ENCODE measurements at regions not wholly inside any gene's neighbourhood (a gene's known extent, or its start where the extent isn't known, plus 50 kb on each side); places are given as distances from the start of the nearest gene placed in this dataset.
"Not testable (repeated sequence)": the region's sequence is repeated elsewhere in the genome, so short reads cannot be mapped to it uniquely, and the experiment has no call there.

DNA sequence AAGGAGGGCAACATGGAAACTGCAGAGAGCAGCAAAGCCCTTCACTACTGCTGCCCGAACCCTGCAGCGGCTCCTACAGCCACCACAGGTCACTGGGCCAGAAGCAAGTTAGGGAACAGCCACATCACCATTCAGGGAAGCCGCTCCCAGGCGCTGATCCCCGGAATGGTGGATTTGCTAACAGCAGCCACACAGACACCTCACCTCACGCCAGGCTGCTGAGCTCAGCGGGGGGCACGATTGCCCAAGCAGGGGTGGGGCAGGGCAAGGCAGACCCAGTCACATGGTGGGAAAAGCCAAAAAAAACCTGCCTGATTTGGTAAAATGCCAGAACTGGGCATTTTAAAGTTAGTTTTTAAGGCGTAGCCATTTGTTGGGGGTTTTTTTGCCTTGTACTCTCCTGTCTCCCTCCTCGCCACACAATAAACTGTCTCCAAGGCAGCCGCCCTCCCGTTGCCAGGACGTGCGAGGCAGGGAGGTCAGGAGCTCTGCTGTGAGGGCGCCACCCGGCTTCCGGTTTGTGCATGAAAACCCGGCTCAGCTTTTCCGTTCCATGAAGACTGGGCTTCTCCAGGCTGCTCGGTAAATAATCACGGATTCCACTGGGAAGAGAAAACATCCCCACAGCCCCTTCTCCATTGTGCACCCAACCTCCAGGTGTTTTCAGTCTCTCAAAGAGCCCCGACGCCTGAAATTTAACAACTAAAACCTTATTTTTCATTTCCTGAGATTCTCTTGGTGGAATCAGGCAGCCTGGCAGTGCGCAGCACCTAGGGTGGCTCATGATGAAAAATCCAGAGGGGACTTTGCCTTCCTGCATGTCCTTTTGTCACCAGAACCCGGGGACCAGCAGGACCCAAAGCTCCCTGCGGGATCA is 453.5 kb downstream of the PREX1 start:
- H3K9ac ChIP-seq (ENCODE audit: control insufficient read depth, insufficient read depth, low read length); H3K36me3 ChIP-seq (ENCODE audit: control insufficient read depth in 2 of 2, insufficient read depth in 2 of 2, low read length in 1 of 2); in situ Hi-C loops (cut with MboI); H3K4me3 ChIP-seq; DNase-seq (ENCODE audit: low read depth, low spot score); H3K9me3 ChIP-seq (replicated peaks; ENCODE audit: control insufficient read depth, insufficient read depth, low read length); H3K27me3 ChIP-seq (replicated peaks in 1 of 2; ENCODE audit: control insufficient read depth in 2 of 2, insufficient read depth in 2 of 2, low read length in 1 of 2); H3K27ac ChIP-seq (ENCODE audit: control insufficient read depth, insufficient read depth); H3K4me1 ChIP-seq (ENCODE audit: control insufficient read depth, insufficient read depth, low read length); FAIRE-seq; H3K4me2 ChIP-seq (ENCODE audit: control insufficient read depth, insufficient read depth); BruUV-seq (replicated peaks); H2AFZ ChIP-seq (ENCODE audit: control insufficient read depth, low read depth, low read length); intact Hi-C loops (cut with micrococcal nuclease; ENCODE audit: unreplicated experiment); H4K20me1 ChIP-seq (ENCODE audit: control insufficient read depth, insufficient read depth); H3K79me2 ChIP-seq (ENCODE audit: control insufficient read depth, insufficient read depth, low read length): not testable (repeated sequence)
- ChIA-PET POLR2A (interaction anchor here (1.3 kb wide), 1 partner anchor 10 kb away, joined by 3 read pairs; no protein-coding TSS in a partner anchor), SMC1A (ENCODE audit: uncharacterized antibody, unreplicated experiment) (interaction anchor here (1.0 kb wide), 1 partner anchor 36 kb away, joined by 3 read pairs; no protein-coding TSS in a partner anchor), RAD21 (ENCODE audit: unreplicated experiment) (interaction anchor here (0.8 kb wide), 1 partner anchor 36 kb away, joined by 3 read pairs; no protein-coding TSS in a partner anchor), CTCF (interaction anchor here (0.9 to 1.4 kb wide), 2 partner anchors 16 to 35 kb away, joined by 3 to 4 read pairs; no protein-coding TSS in a partner anchor)
- WGBS (ENCODE audit: insufficient coverage, insufficient replicate concordance, low lambda C conversion rate, missing lambda C conversion rate): 35% methylated on average over 26 of the region's 26 CpGs
- ATAC-seq: peak; percentile 55
- TF ChIP-seq, protein P1, sequence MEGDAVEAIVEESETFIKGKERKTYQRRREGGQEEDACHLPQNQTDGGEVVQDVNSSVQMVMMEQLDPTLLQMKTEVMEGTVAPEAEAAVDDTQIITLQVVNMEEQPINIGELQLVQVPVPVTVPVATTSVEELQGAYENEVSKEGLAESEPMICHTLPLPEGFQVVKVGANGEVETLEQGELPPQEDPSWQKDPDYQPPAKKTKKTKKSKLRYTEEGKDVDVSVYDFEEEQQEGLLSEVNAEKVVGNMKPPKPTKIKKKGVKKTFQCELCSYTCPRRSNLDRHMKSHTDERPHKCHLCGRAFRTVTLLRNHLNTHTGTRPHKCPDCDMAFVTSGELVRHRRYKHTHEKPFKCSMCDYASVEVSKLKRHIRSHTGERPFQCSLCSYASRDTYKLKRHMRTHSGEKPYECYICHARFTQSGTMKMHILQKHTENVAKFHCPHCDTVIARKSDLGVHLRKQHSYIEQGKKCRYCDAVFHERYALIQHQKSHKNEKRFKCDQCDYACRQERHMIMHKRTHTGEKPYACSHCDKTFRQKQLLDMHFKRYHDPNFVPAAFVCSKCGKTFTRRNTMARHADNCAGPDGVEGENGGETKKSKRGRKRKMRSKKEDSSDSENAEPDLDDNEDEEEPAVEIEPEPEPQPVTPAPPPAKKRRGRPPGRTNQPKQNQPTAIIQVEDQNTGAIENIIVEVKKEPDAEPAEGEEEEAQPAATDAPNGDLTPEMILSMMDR (IDR thresholded peaks at IDR 0.05 in 2 of 3, conservative IDR thresholded peaks at IDR 0.05 in 1 of 3; ENCODE audit: control insufficient read depth in 2 of 3, extremely low read depth in 1 of 3, insufficient read depth in 1 of 3, low read depth in 3 of 3, low read length in 3 of 3): peak in 1 of 3 experiments; percentile 20; a peak in 2 of 6 replicates
- 0 out of 2 replicates have a peak, but pooled peaks have one; percentile 13 for TF ChIP-seq RAD21 (IDR thresholded peaks at IDR 0.05; ENCODE audit: insufficient read depth, low read depth, low read length)

DNA sequence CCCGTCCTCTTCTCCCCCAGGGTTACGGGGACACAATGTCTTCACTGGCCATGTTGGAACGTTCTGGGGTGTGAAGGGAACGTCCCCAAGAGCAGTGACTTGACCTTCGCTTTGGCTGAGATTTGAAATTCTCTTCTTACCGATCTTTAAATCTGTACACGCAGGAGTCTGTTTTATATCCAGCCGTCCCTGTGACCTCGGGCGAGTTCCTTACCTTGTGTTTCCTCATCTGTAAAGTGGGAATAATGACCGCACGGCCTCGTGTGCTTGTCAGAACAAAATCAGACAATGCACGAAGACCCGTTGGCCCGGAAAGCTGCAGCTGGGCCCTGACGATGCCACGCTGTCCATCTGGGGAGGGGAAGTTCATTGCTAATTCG is 454.3 kb downstream of the PREX1 start:
- WGBS (ENCODE audit: insufficient coverage, insufficient replicate concordance, low lambda C conversion rate, missing lambda C conversion rate): 76% methylated on average over 19 of the region's 19 CpGs
- no TSS peak for BruUV-seq (replicated peaks)
- ATAC-seq: no peak
- RAD21 ChIA-PET (ENCODE audit: unreplicated experiment): interaction anchor here (0.8 kb wide), 1 partner anchor 247 kb away, joined by 3 read pairs; no protein-coding TSS in a partner anchor
- Histone ChIP-seq H3K4me2 (ENCODE audit: control insufficient read depth, insufficient read depth) (no peak overlapping the region), H2AFZ (ENCODE audit: control insufficient read depth, low read depth, low read length) (no peak overlapping the region), H3K36me3 (ENCODE audit: control insufficient read depth in 2 of 2, insufficient read depth in 2 of 2, low read length in 1 of 2) (no peaks in the 10 kb centered on the region), H3K9me3 (replicated peaks; ENCODE audit: control insufficient read depth, insufficient read depth, low read length) (no peaks in the 10 kb centered on the region), H3K4me1 (ENCODE audit: control insufficient read depth, insufficient read depth, low read length) (peaks cover 5% of the 10 kb centered on the region; the same call in 1 of the 2 replicates), H3K9ac (ENCODE audit: control insufficient read depth, insufficient read depth, low read length) (no peak overlapping the region), H4K20me1 (ENCODE audit: control insufficient read depth, insufficient read depth) (no peaks in the 10 kb centered on the region), H3K27ac (ENCODE audit: control insufficient read depth, insufficient read depth) (no peak overlapping the region), H3K27me3 (replicated peaks in 1 of 2; ENCODE audit: control insufficient read depth in 2 of 2, insufficient read depth in 2 of 2, low read length in 1 of 2) (no peaks in the 10 kb centered on the region), H3K4me3 (no peak overlapping the region), H3K79me2 (ENCODE audit: control insufficient read depth, insufficient read depth, low read length) (no peaks in the 10 kb centered on the region)
- DNase-seq (ENCODE audit: low read depth, low spot score): no peak
- SMC1A ChIA-PET (ENCODE audit: uncharacterized antibody, unreplicated experiment): no interaction called here
- intact Hi-C loops (cut with micrococcal nuclease; ENCODE audit: unreplicated experiment): no loop called here
- POLR2A ChIA-PET: interaction anchor here (1.3 kb wide), 1 partner anchor 9 kb away, joined by 3 read pairs; no protein-coding TSS in a partner anchor
- in situ Hi-C loops (cut with MboI): no loop called here
- no peak for FAIRE-seq
- CTCF ChIA-PET: no interaction called here
- TF ChIP-seq BHLHE40 (IDR thresholded peaks at IDR 0.05; ENCODE audit: borderline replicate concordance in 1 of 2, low read depth in 2 of 2, low read length in 1 of 2) (no peak), CREB1 (IDR thresholded peaks at IDR 0.05; ENCODE audit: low read depth) (no peak), CHD1 (IDR thresholded peaks at IDR 0.05; ENCODE audit: low read depth, low read length) (no peak), SUZ12 (IDR thresholded peaks at IDR 0.05; ENCODE audit: unreplicated experiment) (no peak)
- TF ChIP-seq, protein P2, sequence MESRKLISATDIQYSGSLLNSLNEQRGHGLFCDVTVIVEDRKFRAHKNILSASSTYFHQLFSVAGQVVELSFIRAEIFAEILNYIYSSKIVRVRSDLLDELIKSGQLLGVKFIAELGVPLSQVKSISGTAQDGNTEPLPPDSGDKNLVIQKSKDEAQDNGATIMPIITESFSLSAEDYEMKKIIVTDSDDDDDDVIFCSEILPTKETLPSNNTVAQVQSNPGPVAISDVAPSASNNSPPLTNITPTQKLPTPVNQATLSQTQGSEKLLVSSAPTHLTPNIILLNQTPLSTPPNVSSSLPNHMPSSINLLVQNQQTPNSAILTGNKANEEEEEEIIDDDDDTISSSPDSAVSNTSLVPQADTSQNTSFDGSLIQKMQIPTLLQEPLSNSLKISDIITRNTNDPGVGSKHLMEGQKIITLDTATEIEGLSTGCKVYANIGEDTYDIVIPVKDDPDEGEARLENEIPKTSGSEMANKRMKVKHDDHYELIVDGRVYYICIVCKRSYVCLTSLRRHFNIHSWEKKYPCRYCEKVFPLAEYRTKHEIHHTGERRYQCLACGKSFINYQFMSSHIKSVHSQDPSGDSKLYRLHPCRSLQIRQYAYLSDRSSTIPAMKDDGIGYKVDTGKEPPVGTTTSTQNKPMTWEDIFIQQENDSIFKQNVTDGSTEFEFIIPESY (IDR thresholded peaks at IDR 0.05): no peak
